ENCODE measurements at regions not wholly inside any gene's neighbourhood (a gene's known extent, or its start where the extent isn't known, plus 50 kb on each side); places are given as distances from the start of the nearest gene placed in this dataset.

DNA sequence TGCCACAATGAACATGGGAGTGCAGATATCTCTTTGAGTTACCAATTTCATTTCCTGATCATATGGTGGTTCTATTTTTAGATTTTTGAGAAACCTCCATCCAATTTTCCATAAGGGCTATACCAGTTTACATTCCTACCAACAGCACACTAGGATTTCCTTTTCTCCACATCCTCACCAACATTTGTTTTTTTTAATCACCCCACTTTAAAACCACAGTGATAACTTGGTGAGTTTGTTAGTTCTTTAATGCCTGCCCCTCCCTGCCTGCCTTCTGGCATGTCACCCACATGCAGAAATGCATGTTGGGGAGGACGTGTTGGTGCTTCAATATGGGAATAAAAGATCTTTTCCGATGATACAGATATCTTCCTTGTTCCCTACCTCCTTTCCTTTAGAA is 167.9 kb downstream of the CAND1 start:
- H2AFZ ChIP-seq (ENCODE audit: low read depth, low read length): no peak overlapping the region
- no peaks in the 10 kb centered on the region for H3K79me2 ChIP-seq (ENCODE audit: control insufficient read depth, insufficient read depth, low read length)
- ChIA-PET CTCF (no interaction called here), POLR2A (no interaction called here)
- TF ChIP-seq MYC (IDR thresholded peaks at IDR 0.05; ENCODE audit: low read depth, low read length): no peak
- TF ChIP-seq POLR2AphosphoS5 (IDR thresholded peaks at IDR 0.05; ENCODE audit: insufficient read depth, low read depth, low read length): no peak
- H3K9me3 ChIP-seq (replicated peaks; ENCODE audit: control insufficient read depth, insufficient read depth, low read length): no peaks in the 10 kb centered on the region
- FAIRE-seq (no peak), DNase-seq (ENCODE audit: low read depth, low spot score) (no peak)
- intact Hi-C loops (cut with micrococcal nuclease): no loop called here
- no peak overlapping the region for H3K9ac ChIP-seq (replicated peaks; ENCODE audit: extremely low read depth, insufficient read depth, low read length)
- dilution Hi-C loops (cut with MboI; ENCODE audit: extremely low pct_ligation_motif_present, low sequenced_read_pairs): no loop called here
- H3K4me3 ChIP-seq (replicated peaks in 1 of 3; ENCODE audit: insufficient read depth in 1 of 3, low read depth in 1 of 3, low read length in 3 of 3): no peak overlapping the region
- no TSS peak for BruUV-seq (replicated peaks)
- H3K27me3 ChIP-seq (ENCODE audit: control insufficient read depth in 2 of 2, insufficient read depth in 2 of 2, low read length in 2 of 2): no peaks in the 10 kb centered on the region
- H3K27ac ChIP-seq (ENCODE audit: insufficient read depth, low read depth, low read length): no peak overlapping the region
- no peak overlapping the region for H3K4me2 ChIP-seq (ENCODE audit: insufficient read depth, low read length)
- H3K9me1 ChIP-seq (replicated peaks; ENCODE audit: control insufficient read depth, extremely low read depth, insufficient read depth, low read length): no peaks in the 10 kb centered on the region
- H3K36me3 ChIP-seq (ENCODE audit: control insufficient read depth in 2 of 2, extremely low read depth in 1 of 2, insufficient read depth in 2 of 2, low read length in 2 of 2): no peaks in the 10 kb centered on the region
- no peaks in the 10 kb centered on the region for H3K4me1 ChIP-seq (ENCODE audit: control insufficient read depth, extremely low read depth, insufficient read depth, low read length)
- no peaks in the 10 kb centered on the region for H4K20me1 ChIP-seq (replicated peaks; ENCODE audit: control insufficient read depth, extremely low read depth, insufficient read depth, low read length)

DNA sequence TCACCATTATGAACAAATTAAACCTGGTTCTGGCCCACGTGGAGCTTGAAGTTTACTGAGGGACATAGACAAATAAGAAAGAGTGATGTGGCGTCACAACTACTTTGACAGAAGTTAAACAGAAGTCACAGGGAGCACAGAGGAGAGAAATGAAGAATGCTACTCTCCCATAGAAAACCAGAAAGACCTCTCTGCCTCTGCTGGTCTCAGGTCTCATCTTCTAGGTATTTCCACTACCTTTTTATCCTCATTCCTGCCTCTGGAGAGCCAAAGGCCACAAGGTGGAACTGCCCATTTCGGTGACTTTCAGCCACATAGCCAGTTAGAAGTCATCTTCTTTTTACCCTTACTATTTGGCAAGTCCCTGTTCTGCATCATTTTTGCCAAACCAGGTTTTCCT is 170.5 kb downstream of the CAND1 start:
- FAIRE-seq (no peak), DNase-seq (ENCODE audit: low read depth, low spot score) (no peak)
- ChIA-PET CTCF (interaction anchor here (1.0 to 1.1 kb wide), 3 partner anchors 84 to 278 kb away, joined by 4 to 9 read pairs (median 4); no protein-coding TSS in a partner anchor), POLR2A (no interaction called here)
- no peak for TF ChIP-seq POLR2AphosphoS5 (IDR thresholded peaks at IDR 0.05; ENCODE audit: insufficient read depth, low read depth, low read length)
- no peak for TF ChIP-seq GATA2 (IDR thresholded peaks at IDR 0.05; ENCODE audit: insufficient read depth, insufficient read length, low read depth, low read length)
- no peak for TF ChIP-seq EZH2 (IDR thresholded peaks at IDR 0.05; ENCODE audit: borderline replicate concordance, low read depth, low read length, severe bottlenecking)
- Histone ChIP-seq H3K27ac (ENCODE audit: insufficient read depth, low read depth, low read length) (no peak overlapping the region), H3K79me2 (ENCODE audit: control insufficient read depth, insufficient read depth, low read length) (no peaks in the 10 kb centered on the region), H3K4me1 (ENCODE audit: control insufficient read depth, extremely low read depth, insufficient read depth, low read length) (no peaks in the 10 kb centered on the region), H3K9me3 (replicated peaks; ENCODE audit: control insufficient read depth, insufficient read depth, low read length) (no peaks in the 10 kb centered on the region), H3K4me3 (replicated peaks in 1 of 3; ENCODE audit: insufficient read depth in 1 of 3, low read depth in 1 of 3, low read length in 3 of 3) (no peak overlapping the region), H3K4me2 (ENCODE audit: insufficient read depth, low read length) (no peak overlapping the region), H4K20me1 (replicated peaks; ENCODE audit: control insufficient read depth, extremely low read depth, insufficient read depth, low read length) (no peaks in the 10 kb centered on the region), H3K9me1 (replicated peaks; ENCODE audit: control insufficient read depth, extremely low read depth, insufficient read depth, low read length) (no peaks in the 10 kb centered on the region), H3K9ac (replicated peaks; ENCODE audit: extremely low read depth, insufficient read depth, low read length) (no peak overlapping the region), H3K36me3 (ENCODE audit: control insufficient read depth in 2 of 2, extremely low read depth in 1 of 2, insufficient read depth in 2 of 2, low read length in 2 of 2) (no peaks in the 10 kb centered on the region), H2AFZ (ENCODE audit: low read depth, low read length) (no peak overlapping the region), H3K27me3 (ENCODE audit: control insufficient read depth in 2 of 2, insufficient read depth in 2 of 2, low read length in 2 of 2) (no peaks in the 10 kb centered on the region)
- dilution Hi-C loops (cut with MboI; ENCODE audit: extremely low pct_ligation_motif_present, low sequenced_read_pairs): no loop called here
- BruUV-seq (replicated peaks): no TSS peak
- intact Hi-C loops (cut with micrococcal nuclease): loop anchor here (2.0 to 5.0 kb wide), 3 partner anchors 208 to 415 kb away; partner anchors contain the start of gene DYRK2
